ENCODE measurements at regions not wholly inside any gene's neighbourhood (a gene's known extent, or its start where the extent isn't known, plus 50 kb on each side); places are given as distances from the start of the nearest gene placed in this dataset.

- DNase-seq, result no peak
Observed at GRCh38 chr18:24797981-24798380, 337.5 kb downstream of the HRH4 start.

GRCh38 chr18:24799176-24799575 is 338.7 kb downstream of the HRH4 start:
- no peak for DNase-seq

GRCh38 chr18:24799720-24800119 is 339.3 kb downstream of the HRH4 start:
- DNase-seq, result no peak

GRCh38 chr18:24801001-24801400 is 340.6 kb downstream of the HRH4 start:
- DNase-seq, result no peak

- DNase-seq, result no peak
Observed at GRCh38 chr18:24802456-24802855, 342.0 kb downstream of the HRH4 start.

GRCh38 chr18:24805156-24805555 is 344.7 kb downstream of the HRH4 start:
- no peak for DNase-seq

- DNase-seq, result no peak
Observed at GRCh38 chr18:24809173-24809950, 348.9 kb downstream of the HRH4 start.

- no peak for DNase-seq
Observed at GRCh38 chr18:24810561-24811305, 350.3 kb downstream of the HRH4 start.

GRCh38 chr18:24811950-24812681 is 351.7 kb downstream of the HRH4 start:
- DNase-seq, result no peak

- DNase-seq, result no peak
Observed at GRCh38 chr18:24814521-24814920, 354.1 kb downstream of the HRH4 start.

- DNase-seq, result no peak
Observed at GRCh38 chr18:24817150-24817549, 356.7 kb downstream of the HRH4 start.

GRCh38 chr18:24817587-24818371 is 357.3 kb downstream of the HRH4 start:
- DNase-seq, result no peak

- no peak for DNase-seq
Observed at GRCh38 chr18:24818441-24818840, 358.0 kb downstream of the HRH4 start.

GRCh38 chr18:24819141-24819890 is 358.9 kb downstream of the HRH4 start:
- DNase-seq, result no peak

- no peak for DNase-seq
Observed at GRCh38 chr18:24825397-24825796, 365.0 kb downstream of the HRH4 start.

GRCh38 chr18:24826605-24827004 is 366.2 kb downstream of the HRH4 start:
- no peak for DNase-seq

- no peak for DNase-seq
Observed at GRCh38 chr18:24827501-24827900, 367.1 kb downstream of the HRH4 start.

GRCh38 chr18:24831081-24831480 is 370.6 kb downstream of the HRH4 start:
- no peak for DNase-seq

GRCh38 chr18:24831871-24832665 is 371.6 kb downstream of the HRH4 start:
- no peak for DNase-seq

GRCh38 chr18:24835751-24836150 is 375.3 kb downstream of the HRH4 start:
- DNase-seq, result no peak

GRCh38 chr18:24837066-24837465 is 376.6 kb downstream of the HRH4 start:
- no peak for DNase-seq
